Smooth muscle cell (in vitro differentiated cells): ENCODE measurements at regions not wholly inside any gene's neighbourhood (a gene's known extent, or its start where the extent isn't known, plus 50 kb on each side); places are given as distances from the start of the nearest gene placed in this dataset.
A peak's percentile ranks its signal among the peaks of the same experiment; 100 is the strongest.
"Not testable (repeated sequence)": the region's sequence is repeated elsewhere in the genome, so short reads cannot be mapped to it uniquely, and the experiment has no call there.

ENCODE experiments used
- DNase-seq: peaks from one replicate; lab custom pipeline; 2025; ENCODE audit not compliant: unreplicated experiment; lab: John Stamatoyannopoulos, UW
- H2AFZ ChIP-seq: fragments of 200-600 bp; sonication (generic); 2 replicates; pipeline ENCODE4 v1.6.0; 2016; ENCODE audit warnings: antibody characterized with exemption, low read depth, mild to moderate bottlenecking
- H3F3A ChIP-seq: fragments of 200-600 bp; sonication (generic); 2 replicates; pipeline ENCODE4 v1.6.0; 2017; ENCODE audit warnings: antibody characterized with exemption, low read depth
- H3K27ac ChIP-seq: fragments of 200-600 bp; sonication (generic); 2 replicates; pipeline ENCODE4 v1.5.1; 2016; ENCODE audit warnings: low read depth, mild to moderate bottlenecking
- H3K27me3 ChIP-seq: fragments of 200-600 bp; sonication (generic); 2 replicates; pipeline ENCODE4 v1.6.1; 2016; ENCODE audit warnings: low read depth, mild to moderate bottlenecking
- H3K36me3 ChIP-seq: fragments of 200-600 bp; sonication (generic); 2 replicates; pipeline ENCODE4 v1.5.1; 2016; ENCODE audit warnings: low read depth
- H3K4me1 ChIP-seq: fragments of 200-600 bp; sonication (generic); 2 replicates; pipeline ENCODE4 v1.5.1; 2016; ENCODE audit warnings: low read depth
- H3K4me2 ChIP-seq: fragments of 200-600 bp; sonication (generic); 2 replicates; pipeline ENCODE4 v1.6.0; 2016; ENCODE audit warnings: mild to moderate bottlenecking
- H3K4me3 ChIP-seq: fragments of 200-600 bp; sonication (generic); 2 replicates; pipeline ENCODE4 v1.5.1; 2016; ENCODE audit warnings: mild to moderate bottlenecking
- H3K79me2 ChIP-seq: fragments of 200-600 bp; sonication (generic); 2 replicates; pipeline ENCODE4 v1.6.0; 2016; ENCODE audit warnings: low read depth, mild to moderate bottlenecking
- H3K9ac ChIP-seq: fragments of 200-600 bp; sonication (generic); 2 replicates; pipeline ENCODE4 v1.6.0; 2016; ENCODE audit warnings: low read depth
- H3K9me3 ChIP-seq: fragments of 200-600 bp; sonication (generic); replicated peaks from 2 replicates; pipeline ENCODE4 v1.5.1; 2016; ENCODE audit warnings: low read depth
- H4K20me1 ChIP-seq: fragments of 200-600 bp; sonication (generic); 2 replicates; pipeline ENCODE4 v1.6.0; 2016; ENCODE audit warnings: low read depth
- WGBS: methylation state at CpG from one replicate; pipeline ENCODE4 v1.1.7; 2016; ENCODE audit warnings: low lambda C conversion rate; 5-methylcytosine and 5-hydroxymethylcytosine counted together
- TF ChIP-seq, protein P1 (sequence below): fragments of 200-600 bp; sonication (generic); IDR thresholded peaks from 2 replicates; pipeline ENCODE4 v1.5.1; 2017; ENCODE audit warnings: borderline replicate concordance, mild to moderate bottlenecking, antibody characterized with exemption; ENCODE audit not compliant: insufficient read depth, poor library complexity, severe bottlenecking

DNA sequence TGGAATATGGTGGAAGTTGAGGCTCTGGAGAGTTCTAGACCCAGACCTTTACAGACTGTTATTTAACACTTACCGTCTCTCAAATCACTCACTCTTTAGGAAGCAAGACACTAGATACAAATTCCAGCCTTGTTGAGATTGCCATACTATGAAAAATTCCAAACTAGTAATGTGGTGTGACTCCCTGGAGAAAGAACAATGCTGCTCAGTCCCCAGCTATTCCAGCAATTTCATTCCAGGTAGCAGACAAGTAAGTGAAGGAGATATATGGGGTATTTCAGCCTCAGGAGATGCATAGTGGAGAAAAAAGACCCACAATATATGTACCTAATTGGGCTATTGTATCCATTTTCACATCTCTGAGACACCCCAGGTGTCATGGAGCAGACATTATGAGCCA is 678.9 kb upstream of the LMO3 start:
- Histone ChIP-seq H3K4me2 (no peak overlapping the region), H3K4me1 (no peaks in the 10 kb centered on the region), H3K27me3 (no peaks in the 10 kb centered on the region), H3K27ac (no peak overlapping the region), H3K79me2 (no peaks in the 10 kb centered on the region), H3K36me3 (no peaks in the 10 kb centered on the region), H4K20me1 (no peaks in the 10 kb centered on the region), H3K9me3 (no peaks in the 10 kb centered on the region), H2AFZ (no peak overlapping the region), H3K4me3 (no peak overlapping the region), H3K9ac (no peak overlapping the region), H3F3A (no peaks in the 10 kb centered on the region)
- no peak for DNase-seq
- TF ChIP-seq, protein P1, sequence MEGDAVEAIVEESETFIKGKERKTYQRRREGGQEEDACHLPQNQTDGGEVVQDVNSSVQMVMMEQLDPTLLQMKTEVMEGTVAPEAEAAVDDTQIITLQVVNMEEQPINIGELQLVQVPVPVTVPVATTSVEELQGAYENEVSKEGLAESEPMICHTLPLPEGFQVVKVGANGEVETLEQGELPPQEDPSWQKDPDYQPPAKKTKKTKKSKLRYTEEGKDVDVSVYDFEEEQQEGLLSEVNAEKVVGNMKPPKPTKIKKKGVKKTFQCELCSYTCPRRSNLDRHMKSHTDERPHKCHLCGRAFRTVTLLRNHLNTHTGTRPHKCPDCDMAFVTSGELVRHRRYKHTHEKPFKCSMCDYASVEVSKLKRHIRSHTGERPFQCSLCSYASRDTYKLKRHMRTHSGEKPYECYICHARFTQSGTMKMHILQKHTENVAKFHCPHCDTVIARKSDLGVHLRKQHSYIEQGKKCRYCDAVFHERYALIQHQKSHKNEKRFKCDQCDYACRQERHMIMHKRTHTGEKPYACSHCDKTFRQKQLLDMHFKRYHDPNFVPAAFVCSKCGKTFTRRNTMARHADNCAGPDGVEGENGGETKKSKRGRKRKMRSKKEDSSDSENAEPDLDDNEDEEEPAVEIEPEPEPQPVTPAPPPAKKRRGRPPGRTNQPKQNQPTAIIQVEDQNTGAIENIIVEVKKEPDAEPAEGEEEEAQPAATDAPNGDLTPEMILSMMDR = no peak
- 92% methylated on average over 1 of the region's 1 CpG for WGBS

DNA sequence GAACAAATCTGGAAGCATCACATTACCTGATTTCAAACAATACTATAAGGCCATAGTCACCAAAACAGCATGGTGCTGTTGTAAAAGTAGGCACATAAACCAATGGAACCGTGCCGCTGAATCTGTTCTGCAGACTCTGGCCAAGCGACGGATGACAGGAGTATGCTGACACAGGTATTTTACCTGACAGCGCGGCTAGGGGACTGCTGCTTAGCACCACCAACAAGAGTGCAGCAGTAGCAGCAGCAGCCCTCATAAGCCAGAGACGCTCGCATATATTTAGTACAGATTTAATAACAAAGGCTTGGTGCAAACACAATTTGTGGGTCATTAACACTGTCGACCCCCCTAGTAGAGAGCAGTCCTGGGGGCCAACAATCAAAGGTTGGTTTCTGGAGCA is 677.6 kb upstream of the LMO3 start:
- no peak overlapping the region for H3K9ac ChIP-seq
- H3K9me3 ChIP-seq = no peaks in the 10 kb centered on the region
- no peaks in the 10 kb centered on the region for H3K27me3 ChIP-seq
- no peak overlapping the region for H2AFZ ChIP-seq
- H3K36me3 ChIP-seq = no peaks in the 10 kb centered on the region
- DNase-seq = no peak
- H4K20me1 ChIP-seq = no peaks in the 10 kb centered on the region
- no peak overlapping the region for H3K4me3 ChIP-seq
- no peak overlapping the region for H3K27ac ChIP-seq
- TF ChIP-seq, protein P1 = no peak
- WGBS = 86% methylated on average over 9 of the region's 9 CpGs
- H3F3A ChIP-seq = no peaks in the 10 kb centered on the region
- no peaks in the 10 kb centered on the region for H3K79me2 ChIP-seq
- no peaks in the 10 kb centered on the region for H3K4me1 ChIP-seq
- H3K4me2 ChIP-seq = no peak overlapping the region

DNA sequence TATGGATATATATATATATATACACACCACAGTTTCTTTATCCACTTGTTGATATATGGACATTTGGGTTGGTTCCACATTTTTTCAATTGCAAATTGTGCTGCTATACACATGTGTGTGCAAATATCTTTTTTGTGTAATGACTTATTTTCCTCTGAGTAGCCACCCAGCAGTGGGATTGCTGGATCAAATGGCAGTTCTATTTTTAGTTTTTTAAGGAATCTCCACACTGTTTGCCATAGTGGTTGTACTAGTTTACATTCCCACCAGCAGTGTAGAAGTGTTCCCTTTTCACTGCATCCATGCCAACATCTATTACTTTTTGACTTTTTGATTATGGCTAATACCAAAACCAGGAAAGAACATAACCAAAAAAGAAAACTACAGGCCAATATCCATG is 676.2 kb upstream of the LMO3 start:
- not testable (repeated sequence) for H3K9me3 ChIP-seq, H3K9ac ChIP-seq, H3K4me2 ChIP-seq, H3F3A ChIP-seq, H3K27me3 ChIP-seq, H3K36me3 ChIP-seq, H3K4me3 ChIP-seq, H4K20me1 ChIP-seq, H3K27ac ChIP-seq, DNase-seq, H3K79me2 ChIP-seq, H2AFZ ChIP-seq, H3K4me1 ChIP-seq

DNA sequence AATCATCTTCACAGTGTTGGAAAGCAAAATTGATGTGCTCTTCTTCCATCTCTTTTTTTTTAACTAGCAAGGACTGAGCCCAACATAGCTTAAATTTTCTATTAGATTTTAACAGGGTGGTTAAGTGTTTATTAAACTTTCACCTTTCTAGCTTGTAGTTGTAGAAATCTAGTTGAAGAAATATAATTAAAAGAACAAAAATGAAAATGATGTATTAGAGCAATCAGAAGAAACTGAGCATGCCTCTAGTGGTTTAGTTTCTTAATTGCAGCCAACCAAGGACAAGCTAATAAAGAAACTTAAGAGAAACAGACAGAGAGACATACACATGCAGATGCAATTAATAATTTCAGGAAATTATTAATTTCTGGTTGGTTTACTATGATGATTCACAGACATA is 673.0 kb upstream of the LMO3 start:
- no peaks in the 10 kb centered on the region for H3K36me3 ChIP-seq
- no peaks in the 10 kb centered on the region for H3K4me1 ChIP-seq
- no peak overlapping the region for H2AFZ ChIP-seq
- no peak overlapping the region for H3K9ac ChIP-seq
- H3F3A ChIP-seq = no peaks in the 10 kb centered on the region
- DNase-seq = no peak
- no peaks in the 10 kb centered on the region for H4K20me1 ChIP-seq
- no peak overlapping the region for H3K4me3 ChIP-seq
- no peaks in the 10 kb centered on the region for H3K9me3 ChIP-seq
- no peaks in the 10 kb centered on the region for H3K27me3 ChIP-seq
- TF ChIP-seq, protein P1 = peak; percentile 43
- H3K4me2 ChIP-seq = no peak overlapping the region
- H3K79me2 ChIP-seq = no peaks in the 10 kb centered on the region
- no peak overlapping the region for H3K27ac ChIP-seq
